Panc1 (cell line): ENCODE measurements at regions not wholly inside any gene's neighbourhood (a gene's known extent, or its start where the extent isn't known, plus 50 kb on each side); places are given as distances from the start of the nearest gene placed in this dataset.

Source experiments
- ATAC-seq: fragments of 200-7000 bp; cut with Tn5 transposase; 2 replicates; pipeline ENCODE4 v1.9.1; 2020; ENCODE audit warnings: mild to moderate bottlenecking, moderate library complexity
- BruUV-seq: library from RNA; stranded (reverse); fragments of 400-500 nt; replicated peaks from 2 replicates; lab custom pipeline; 2021; lab: Mats Ljungman, UMichigan
- CTCF ChIA-PET: fragments of 300-600 bp; sonication (Branson Sonifier 250); formaldehyde crosslinking; loops from one replicate; lab custom pipeline; 2022; ENCODE audit warnings: antibody characterized with exemption; lab: Charles Lee
- POLR2A ChIA-PET: fragments of 300-600 bp; sonication (Branson Sonifier 250); formaldehyde crosslinking; loops from one replicate; lab custom pipeline; 2022; ENCODE audit warnings: antibody characterized with exemption; lab: Charles Lee
- DNase-seq: peaks from one replicate; pipeline ENCODE4 v3.0.0-alpha.2; 2010; ENCODE audit warnings: low read depth, low spot score
- H3K27ac ChIP-seq: 2 replicates; pipeline ENCODE4 v1.5.1; 2011; ENCODE audit warnings: mild to moderate bottlenecking, low read length, inconsistent platforms
- H3K27me3 ChIP-seq: fragments of 200-500 bp; sonication (Bioruptor generic); 2 replicates; pipeline ENCODE4 v1.6.0; 2014; ENCODE audit warnings: low read length, inconsistent platforms; ENCODE audit not compliant: control insufficient read depth, insufficient read depth
- H3K36me3 ChIP-seq: fragments of 200-500 bp; sonication (Bioruptor generic); 2 replicates; pipeline ENCODE4 v1.5.1; 2014; ENCODE audit warnings: inconsistent platforms, mild to moderate bottlenecking, low read length, moderate library complexity; ENCODE audit not compliant: control insufficient read depth, insufficient read depth
- H3K4me1 ChIP-seq: 2 replicates; pipeline ENCODE4 v1.5.1; 2011; ENCODE audit warnings: inconsistent platforms, mild to moderate bottlenecking, low read length, moderate library complexity; ENCODE audit not compliant: control insufficient read depth, insufficient read depth
- H3K4me3 ChIP-seq, 2 experiments: 2 replicates each; pipeline ENCODE4 v1.5.1; 2011 to 2012; ENCODE audit warnings: low read depth in 2 of 2, low read length in 2 of 2, mild to moderate bottlenecking in 2 of 2, inconsistent platforms in 1 of 2, moderate library complexity in 1 of 2
- H3K9me3 ChIP-seq: fragments of 200-500 bp; sonication (Bioruptor generic); 2 replicates; pipeline ENCODE4 v1.5.1; 2014; ENCODE audit warnings: low read depth, mild to moderate bottlenecking, inconsistent platforms, low read length, moderate library complexity; ENCODE audit not compliant: control insufficient read depth, insufficient read depth
- POLR2AphosphoS5 ChIP-seq: IDR thresholded peaks from 2 replicates; pipeline ENCODE4 v1.6.1; 2012; ENCODE audit warnings: mild to moderate bottlenecking, low read depth, low read length, moderate library complexity
- SIN3A ChIP-seq: IDR thresholded peaks from 2 replicates; pipeline ENCODE4 v1.6.1; 2012; ENCODE audit warnings: low read depth, mild to moderate bottlenecking, low read length, moderate library complexity, borderline replicate concordance; ENCODE audit not compliant: insufficient read depth
- TCF7L2 ChIP-seq: IDR thresholded peaks from 2 replicates; pipeline ENCODE4 v1.6.1; 2011; ENCODE audit warnings: mild to moderate bottlenecking, low read depth, low read length, inconsistent platforms
- in situ Hi-C: cut with HindIII; loops from 2 replicates; pipeline ENCODE4 v1.10.0; 2016; ENCODE audit warnings: low sequenced_read_pairs, low pct_unique_long_range_greater_than_20kb
- intact Hi-C: fragments of 100-400 bp; cut with micrococcal nuclease; formaldehyde crosslinking; loops from one replicate; pipeline ENCODE4 v1.10.0; 2022; ENCODE audit not compliant: unreplicated experiment
- TF ChIP-seq, protein P1 (sequence below): fragments of 450-650 bp; IDR thresholded peaks from 2 replicates; pipeline ENCODE4 v1.5.1; 2017; ENCODE audit warnings: mild to moderate bottlenecking
- TF ChIP-seq, protein P2 (sequence below), 2 experiments: IDR thresholded peaks; 2 replicates each; pipeline ENCODE4 v1.6.1; 2011 to 2012; ENCODE audit warnings: low read depth in 2 of 2, control low read depth in 1 of 2, low read length in 1 of 2, mild to moderate bottlenecking in 1 of 2, moderate library complexity in 1 of 2; ENCODE audit not compliant: insufficient read depth in 1 of 2

DNA sequence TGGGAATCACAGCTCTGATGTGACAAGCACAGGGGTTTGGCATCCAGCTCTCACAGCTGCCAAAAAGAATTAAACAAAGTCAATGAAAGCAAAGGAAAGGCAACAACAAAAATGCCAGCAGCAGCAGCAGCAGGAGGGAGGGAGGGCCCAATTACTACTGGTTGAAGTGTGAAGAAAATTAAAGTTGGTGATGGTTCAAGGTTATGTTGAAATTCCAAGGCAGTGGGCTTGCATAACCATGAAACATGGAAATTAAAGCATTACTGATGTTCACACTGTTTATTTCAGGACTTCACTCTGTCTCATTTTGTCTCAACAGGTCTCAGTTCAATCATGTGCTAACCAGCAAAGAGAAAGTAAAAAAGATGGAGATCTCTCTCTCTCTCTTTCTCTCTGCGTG, 220.3 kb upstream of the LYPLAL1 start:
- DNase-seq (no peak), ATAC-seq (no peak)
- in situ Hi-C loops (no loop called here), intact Hi-C loops (no loop called here)
- BruUV-seq = no TSS peak
- no peaks in the 10 kb centered on the region; the same call in 1 of the 2 replicates for H3K36me3 ChIP-seq
- POLR2A ChIA-PET = no interaction called here
- TF ChIP-seq SIN3A (no peak), TCF7L2 (no peak), POLR2AphosphoS5 (no peak)
- TF ChIP-seq, protein P1, sequence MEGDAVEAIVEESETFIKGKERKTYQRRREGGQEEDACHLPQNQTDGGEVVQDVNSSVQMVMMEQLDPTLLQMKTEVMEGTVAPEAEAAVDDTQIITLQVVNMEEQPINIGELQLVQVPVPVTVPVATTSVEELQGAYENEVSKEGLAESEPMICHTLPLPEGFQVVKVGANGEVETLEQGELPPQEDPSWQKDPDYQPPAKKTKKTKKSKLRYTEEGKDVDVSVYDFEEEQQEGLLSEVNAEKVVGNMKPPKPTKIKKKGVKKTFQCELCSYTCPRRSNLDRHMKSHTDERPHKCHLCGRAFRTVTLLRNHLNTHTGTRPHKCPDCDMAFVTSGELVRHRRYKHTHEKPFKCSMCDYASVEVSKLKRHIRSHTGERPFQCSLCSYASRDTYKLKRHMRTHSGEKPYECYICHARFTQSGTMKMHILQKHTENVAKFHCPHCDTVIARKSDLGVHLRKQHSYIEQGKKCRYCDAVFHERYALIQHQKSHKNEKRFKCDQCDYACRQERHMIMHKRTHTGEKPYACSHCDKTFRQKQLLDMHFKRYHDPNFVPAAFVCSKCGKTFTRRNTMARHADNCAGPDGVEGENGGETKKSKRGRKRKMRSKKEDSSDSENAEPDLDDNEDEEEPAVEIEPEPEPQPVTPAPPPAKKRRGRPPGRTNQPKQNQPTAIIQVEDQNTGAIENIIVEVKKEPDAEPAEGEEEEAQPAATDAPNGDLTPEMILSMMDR = no peak
- TF ChIP-seq, protein P2, sequence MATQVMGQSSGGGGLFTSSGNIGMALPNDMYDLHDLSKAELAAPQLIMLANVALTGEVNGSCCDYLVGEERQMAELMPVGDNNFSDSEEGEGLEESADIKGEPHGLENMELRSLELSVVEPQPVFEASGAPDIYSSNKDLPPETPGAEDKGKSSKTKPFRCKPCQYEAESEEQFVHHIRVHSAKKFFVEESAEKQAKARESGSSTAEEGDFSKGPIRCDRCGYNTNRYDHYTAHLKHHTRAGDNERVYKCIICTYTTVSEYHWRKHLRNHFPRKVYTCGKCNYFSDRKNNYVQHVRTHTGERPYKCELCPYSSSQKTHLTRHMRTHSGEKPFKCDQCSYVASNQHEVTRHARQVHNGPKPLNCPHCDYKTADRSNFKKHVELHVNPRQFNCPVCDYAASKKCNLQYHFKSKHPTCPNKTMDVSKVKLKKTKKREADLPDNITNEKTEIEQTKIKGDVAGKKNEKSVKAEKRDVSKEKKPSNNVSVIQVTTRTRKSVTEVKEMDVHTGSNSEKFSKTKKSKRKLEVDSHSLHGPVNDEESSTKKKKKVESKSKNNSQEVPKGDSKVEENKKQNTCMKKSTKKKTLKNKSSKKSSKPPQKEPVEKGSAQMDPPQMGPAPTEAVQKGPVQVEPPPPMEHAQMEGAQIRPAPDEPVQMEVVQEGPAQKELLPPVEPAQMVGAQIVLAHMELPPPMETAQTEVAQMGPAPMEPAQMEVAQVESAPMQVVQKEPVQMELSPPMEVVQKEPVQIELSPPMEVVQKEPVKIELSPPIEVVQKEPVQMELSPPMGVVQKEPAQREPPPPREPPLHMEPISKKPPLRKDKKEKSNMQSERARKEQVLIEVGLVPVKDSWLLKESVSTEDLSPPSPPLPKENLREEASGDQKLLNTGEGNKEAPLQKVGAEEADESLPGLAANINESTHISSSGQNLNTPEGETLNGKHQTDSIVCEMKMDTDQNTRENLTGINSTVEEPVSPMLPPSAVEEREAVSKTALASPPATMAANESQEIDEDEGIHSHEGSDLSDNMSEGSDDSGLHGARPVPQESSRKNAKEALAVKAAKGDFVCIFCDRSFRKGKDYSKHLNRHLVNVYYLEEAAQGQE (IDR thresholded peaks at IDR 0.05; ENCODE audit: insufficient read depth in 1 of 2, low read depth in 2 of 2, low read length in 1 of 2) = no peak
- CTCF ChIA-PET = no interaction called here
- no peaks in the 10 kb centered on the region for H3K27me3 ChIP-seq
- H3K27ac ChIP-seq = no peak overlapping the region
- H3K4me1 ChIP-seq = no peaks in the 10 kb centered on the region
- H3K4me3 ChIP-seq = no peak overlapping the region
- peaks cover 3% of the 10 kb centered on the region; the same call in 1 of the 2 replicates for H3K9me3 ChIP-seq

DNA sequence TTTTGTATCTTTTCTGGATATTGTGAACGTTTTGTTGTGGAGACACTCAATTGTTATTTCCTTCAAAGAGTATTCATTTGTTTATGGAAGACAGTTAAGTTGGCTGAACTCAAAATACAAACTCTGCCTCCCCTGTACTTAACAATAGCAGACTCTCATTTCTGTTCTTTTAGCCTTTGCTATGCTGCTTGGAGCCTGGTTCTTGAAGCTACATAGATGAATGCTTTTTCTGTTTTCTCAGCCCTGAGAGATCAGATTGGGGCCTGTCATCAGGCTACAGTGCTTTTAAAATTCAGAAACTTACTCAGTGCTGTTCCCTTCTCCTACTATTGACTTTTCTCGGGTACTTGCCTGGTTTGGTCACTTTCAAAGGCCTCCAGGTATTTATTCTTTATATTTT, 215.7 kb upstream of the LYPLAL1 start:
- ChIA-PET POLR2A (no interaction called here), CTCF (no interaction called here)
- no peak overlapping the region for H3K4me3 ChIP-seq
- H3K27ac ChIP-seq = no peak overlapping the region
- H3K36me3 ChIP-seq = no peaks in the 10 kb centered on the region
- ATAC-seq (no peak), DNase-seq (no peak)
- no peaks in the 10 kb centered on the region for H3K27me3 ChIP-seq
- TF ChIP-seq POLR2AphosphoS5 = no peak
- TF ChIP-seq TCF7L2 = no peak
- TF ChIP-seq, protein P2 (IDR thresholded peaks at IDR 0.05; ENCODE audit: insufficient read depth in 1 of 2, low read depth in 2 of 2, low read length in 1 of 2) = no peak
- TF ChIP-seq, protein P1 = no peak
- TF ChIP-seq SIN3A = no peak
- no TSS peak for BruUV-seq
- no peaks in the 10 kb centered on the region for H3K4me1 ChIP-seq
- in situ Hi-C loops (no loop called here), intact Hi-C loops (no loop called here)
- H3K9me3 ChIP-seq = peaks cover 3% of the 10 kb centered on the region; the same call in 1 of the 2 replicates
